IMR-90 (cell line): ENCODE measurements at regions not wholly inside any gene's neighbourhood (a gene's known extent, or its start where the extent isn't known, plus 50 kb on each side); places are given as distances from the start of the nearest gene placed in this dataset.

Experiments
- ATAC-seq: fragments of 200-7000 bp; cut with Tn5 transposase; 2 replicates; pipeline ENCODE4 v1.9.1; 2020; ENCODE audit warnings: low read depth, mild to moderate bottlenecking, moderate library complexity
- BruUV-seq: library from RNA; stranded (reverse); fragments of 400-500 nt; replicated peaks from 2 replicates; lab custom pipeline; 2021; lab: Mats Ljungman, UMichigan
- CTCF ChIA-PET: fragments of 300-600 bp; formaldehyde crosslinking; extraction: SDS; loops from one replicate; lab custom pipeline; 2021; ENCODE audit warnings: antibody characterized with exemption; lab: Yijun Ruan, JAX
- POLR2A ChIA-PET: fragments of 300-600 bp; sonication (Branson Sonifier 250); formaldehyde crosslinking; loops from one replicate; lab custom pipeline; 2022; ENCODE audit warnings: antibody characterized with exemption; ENCODE audit not compliant: unreplicated experiment; lab: Charles Lee
- DNase-seq: peaks from one replicate; pipeline ENCODE4 v3.0.0; 2013
- H2AFZ ChIP-seq: replicated peaks from 2 replicates; pipeline ENCODE3; 2013; ENCODE audit warnings: low read length, mild to moderate bottlenecking; ENCODE audit not compliant: poor library complexity
- H2AK5ac ChIP-seq: 2 replicates; pipeline ENCODE4 v1.6.1; 2013; ENCODE audit warnings: low read depth, low read length, inconsistent platforms
- H2AK9ac ChIP-seq: replicated peaks from 2 replicates; pipeline ENCODE3; 2013; ENCODE audit warnings: mild to moderate bottlenecking, low read depth, low read length, moderate library complexity; ENCODE audit not compliant: poor library complexity
- H2BK120ac ChIP-seq: 2 replicates; pipeline ENCODE4 v1.6.1; 2013; ENCODE audit warnings: low read depth, low read length, inconsistent platforms
- H2BK15ac ChIP-seq: 3 replicates; pipeline ENCODE4 v1.6.1; 2013; ENCODE audit warnings: low read depth, low read length, inconsistent platforms
- H2BK20ac ChIP-seq: 2 replicates; pipeline ENCODE4 v1.6.1; 2013; ENCODE audit warnings: low read depth, mild to moderate bottlenecking, inconsistent platforms, low read length, moderate library complexity
- H2BK5ac ChIP-seq: 2 replicates; pipeline ENCODE4 v1.6.1; 2013; ENCODE audit warnings: mild to moderate bottlenecking, low read depth, low read length, inconsistent platforms; ENCODE audit not compliant: poor library complexity, severe bottlenecking
- H3K14ac ChIP-seq: replicated peaks from 2 replicates; pipeline ENCODE4 v1.6.1; 2013; ENCODE audit warnings: low read depth, low read length, inconsistent platforms
- H3K18ac ChIP-seq: 2 replicates; pipeline ENCODE4 v1.6.1; 2013; ENCODE audit warnings: low read depth, low read length, control low read depth
- H3K23ac ChIP-seq: 2 replicates; pipeline ENCODE4 v1.6.1; 2013; ENCODE audit warnings: low read depth, low read length, inconsistent platforms
- H3K27ac ChIP-seq: 2 replicates; pipeline ENCODE4 v1.5.1; 2013; ENCODE audit warnings: mild to moderate bottlenecking, control low read depth, low read length; ENCODE audit not compliant: insufficient read depth
- H3K27me3 ChIP-seq: 2 replicates; pipeline ENCODE4 v1.6.1; 2013; ENCODE audit warnings: low read length; ENCODE audit not compliant: control insufficient read depth, insufficient read depth
- H3K36me3 ChIP-seq: 2 replicates; pipeline ENCODE4 v1.6.1; 2013; ENCODE audit warnings: low read length, mixed read lengths; ENCODE audit not compliant: control insufficient read depth, insufficient read depth
- H3K4ac ChIP-seq: 2 replicates; pipeline ENCODE4 v1.6.1; 2013; ENCODE audit warnings: low read depth, low read length, inconsistent platforms
- H3K4me1 ChIP-seq: 2 replicates; pipeline ENCODE4 v1.6.1; 2013; ENCODE audit warnings: low read length, mixed read lengths; ENCODE audit not compliant: control insufficient read depth, insufficient read depth
- H3K4me2 ChIP-seq: 2 replicates; pipeline ENCODE4 v1.6.1; 2013; ENCODE audit warnings: low read depth, mild to moderate bottlenecking, control low read depth, low read length, moderate library complexity
- H3K4me3 ChIP-seq: 2 replicates; pipeline ENCODE4 v1.5.1; 2013; ENCODE audit warnings: low read depth, mild to moderate bottlenecking, control low read depth, low read length, moderate library complexity; ENCODE audit not compliant: insufficient read depth
- H3K56ac ChIP-seq: 2 replicates; pipeline ENCODE4 v1.6.1; 2013; ENCODE audit warnings: low read length, inconsistent platforms; ENCODE audit not compliant: insufficient read depth; ENCODE audit errors: extremely low read depth
- H3K79me1 ChIP-seq, 2 experiments: 2 replicates each; pipeline ENCODE4 v1.6.1; 2013; ENCODE audit warnings: low read length in 2 of 2, inconsistent platforms in 1 of 2, low read depth in 1 of 2
- H3K9ac ChIP-seq: 2 replicates; pipeline ENCODE4 v1.6.1; 2013; ENCODE audit warnings: low read depth, low read length, control low read depth
- H3K9me1 ChIP-seq: 2 replicates; pipeline ENCODE4 v1.6.1; 2013; ENCODE audit warnings: low read length, inconsistent platforms; ENCODE audit not compliant: insufficient read depth
- H3K9me3 ChIP-seq: 2 replicates; pipeline ENCODE4 v1.6.1; 2013; ENCODE audit warnings: low read length; ENCODE audit not compliant: control insufficient read depth, insufficient read depth
- H4K20me1 ChIP-seq: 2 replicates; pipeline ENCODE4 v1.6.1; 2013; ENCODE audit warnings: low read length, inconsistent platforms; ENCODE audit not compliant: insufficient read depth
- H4K5ac ChIP-seq: 2 replicates; pipeline ENCODE4 v1.6.1; 2013; ENCODE audit warnings: mild to moderate bottlenecking, low read depth, low read length, control low read depth
- H4K8ac ChIP-seq, 2 experiments: 2 replicates each; pipeline ENCODE4 v1.6.1; 2013; ENCODE audit warnings: low read depth in 2 of 2, low read length in 2 of 2, control low read depth in 1 of 2, inconsistent platforms in 1 of 2
- H4K91ac ChIP-seq: 2 replicates; pipeline ENCODE4 v1.6.1; 2013; ENCODE audit warnings: low read depth, low read length, inconsistent platforms; ENCODE audit not compliant: insufficient read depth
- BHLHE40 ChIP-seq: fragments of 150-350 bp; IDR thresholded peaks from 2 replicates; pipeline ENCODE4 v1.6.1; 2016; ENCODE audit warnings: mild to moderate bottlenecking, low read depth, low read length
- CEBPB ChIP-seq: IDR thresholded peaks from 2 replicates; pipeline ENCODE4 v1.6.1; 2012; ENCODE audit warnings: low read depth, low read length, improper control_type of control experiment
- CHD1 ChIP-seq: IDR thresholded peaks from 2 replicates; pipeline ENCODE4 v1.6.1; 2012; ENCODE audit warnings: low read depth, low read length, improper control_type of control experiment
- CTCF ChIP-seq: conservative IDR thresholded peaks from 2 replicates; pipeline ENCODE4 v1.5.1; 2012; ENCODE audit warnings: mild to moderate bottlenecking, low read depth, low read length, improper control_type of control experiment
- ELK1 ChIP-seq: fragments of 150-350 bp; IDR thresholded peaks from 2 replicates; pipeline ENCODE4 v1.6.1; 2016; ENCODE audit warnings: low read depth, mild to moderate bottlenecking, low read length, moderate library complexity, borderline replicate concordance
- FOS ChIP-seq: fragments of 150-350 bp; IDR thresholded peaks from 2 replicates; pipeline ENCODE4 v1.6.1; 2016; ENCODE audit warnings: low read depth, low read length
- MAFK ChIP-seq: IDR thresholded peaks from 2 replicates; pipeline ENCODE4 v1.6.1; 2012; ENCODE audit warnings: low read depth, low read length, improper control_type of control experiment
- MAZ ChIP-seq: IDR thresholded peaks from 2 replicates; pipeline ENCODE4 v1.6.1; 2012; ENCODE audit warnings: low read depth, mild to moderate bottlenecking, low read length, improper control_type of control experiment, moderate library complexity, borderline replicate concordance
- MXI1 ChIP-seq: IDR thresholded peaks from 2 replicates; pipeline ENCODE4 v1.6.1; 2012; ENCODE audit warnings: low read depth, mild to moderate bottlenecking, low read length, moderate library complexity, borderline replicate concordance
- NFE2L2 ChIP-seq: fragments of 150-350 bp; IDR thresholded peaks from 2 replicates; pipeline ENCODE4 v1.6.1; 2016; ENCODE audit warnings: low read depth, mild to moderate bottlenecking, low read length
- POLR2A ChIP-seq: IDR thresholded peaks from 2 replicates; pipeline ENCODE4 v1.6.1; 2012; ENCODE audit warnings: mild to moderate bottlenecking, low read depth, low read length
- RAD21 ChIP-seq: IDR thresholded peaks from 2 replicates; pipeline ENCODE4 v1.6.1; 2012; ENCODE audit warnings: low read length, improper control_type of control experiment
- RCOR1 ChIP-seq: IDR thresholded peaks from 2 replicates; pipeline ENCODE4 v1.6.1; 2012; ENCODE audit warnings: mild to moderate bottlenecking, low read length, improper control_type of control experiment; ENCODE audit not compliant: insufficient replicate concordance
- RFX5 ChIP-seq: IDR thresholded peaks from 2 replicates; pipeline ENCODE4 v1.8.0; 2012; ENCODE audit warnings: low read depth, mild to moderate bottlenecking, low read length, moderate library complexity
- SMC3 ChIP-seq: fragments of 150-350 bp; IDR thresholded peaks from 2 replicates; pipeline ENCODE4 v1.6.1; 2016; ENCODE audit warnings: low read depth, mild to moderate bottlenecking, antibody characterized with exemption, low read length, moderate library complexity
- USF2 ChIP-seq: fragments of 150-350 bp; IDR thresholded peaks from 2 replicates; pipeline ENCODE4 v1.6.1; 2017; ENCODE audit warnings: mild to moderate bottlenecking, antibody characterized with exemption, low read length, low read depth
- WGBS, 2 experiments: methylation state at CpG; one replicate each; pipeline versions ENCODE4 v1.1.5 to v1.1.7; 2013; ENCODE audit warnings: missing lambda C conversion rate in 2 of 2; ENCODE audit not compliant: insufficient read length in 1 of 2; ENCODE audit errors: extremely low coverage in 2 of 2; 5-methylcytosine and 5-hydroxymethylcytosine counted together
- dilution Hi-C: fragments of 300-500 bp; cut with HindIII; formaldehyde crosslinking; loops from one replicate; pipeline ENCODE4 v1.14.3; 2018; ENCODE audit warnings: low sequenced_read_pairs; ENCODE audit not compliant: unreplicated experiment
- in situ Hi-C: fragments of 300-500 bp; cut with MboI; formaldehyde crosslinking; loops from 3 replicates; pipeline ENCODE4 v1.14.3; 2019; ENCODE audit warnings: low sequenced_read_pairs, inconsistent platforms, mixed read lengths
- intact Hi-C: fragments of 100-400 bp; cut with micrococcal nuclease; formaldehyde crosslinking; loops from 2 replicates; pipeline ENCODE4 v1.10.0; 2022

GRCh38 chr4:114538012-114538617, 60.5 kb upstream of the UGT8 start:
- Histone ChIP-seq H3K4ac (no peak overlapping the region), H2BK5ac (no peak overlapping the region), H2BK20ac (no peak overlapping the region), H4K5ac (no peak overlapping the region), H3K4me3 (no peak overlapping the region), H3K79me1 (no peaks in the 10 kb centered on the region), H3K27ac (no peak overlapping the region), H2AK5ac (no peak overlapping the region), H2BK120ac (no peak overlapping the region), H3K9me3 (no peaks in the 10 kb centered on the region), H3K36me3 (no peaks in the 10 kb centered on the region), H3K9me1 (no peaks in the 10 kb centered on the region), H3K9ac (no peak overlapping the region), H3K4me2 (no peak overlapping the region), H3K27me3 (no peaks in the 10 kb centered on the region), H4K8ac (no peak overlapping the region), H3K4me1 (no peaks in the 10 kb centered on the region), H3K18ac (no peak overlapping the region), H3K56ac (no peak overlapping the region), H3K14ac (no peak overlapping the region), H4K20me1 (no peaks in the 10 kb centered on the region), H2BK15ac (no peak overlapping the region), H4K91ac (no peak overlapping the region), H3K23ac (no peak overlapping the region), H2AK9ac (no peak overlapping the region), H2AFZ (no peak overlapping the region)
- intact Hi-C loops (no loop called here), in situ Hi-C loops (no loop called here), dilution Hi-C loops (no loop called here)
- DNase-seq, result no peak
- 75% methylated on average over 1 of the region's 5 CpGs; no CpG with 5 or more reads in 1 of the 2 experiments for WGBS, 2 experiments
- ATAC-seq, result no peak
- CTCF ChIA-PET, result no interaction called here
- TF ChIP-seq POLR2A (no peak), RAD21 (no peak), CHD1 (no peak), ELK1 (no peak), NFE2L2 (no peak), FOS (no peak), CTCF (no peak), MXI1 (no peak), USF2 (no peak), SMC3 (no peak), BHLHE40 (no peak), MAZ (no peak), MAFK (no peak), CEBPB (no peak), RFX5 (no peak), RCOR1 (no peak)
- no TSS peak for BruUV-seq
- POLR2A ChIA-PET, result no interaction called here
